KMS-11 (cell line): ENCODE measurements at regions not wholly inside any gene's neighbourhood (a gene's known extent, or its start where the extent isn't known, plus 50 kb on each side); places are given as distances from the start of the nearest gene placed in this dataset.

Source experiments
- H2AFZ ChIP-seq: fragments of 200-600 bp; sonication (generic); 2 replicates; pipeline ENCODE4 v1.6.1; 2016; ENCODE audit warnings: antibody characterized with exemption, mixed run types, low read depth
- H3K27ac ChIP-seq: fragments of 200-600 bp; sonication (generic); 2 replicates; pipeline ENCODE4 v1.6.1; 2016; ENCODE audit warnings: mild to moderate bottlenecking, mixed run types
- H3K27me3 ChIP-seq: fragments of 200-600 bp; sonication (generic); 2 replicates; pipeline ENCODE4 v1.6.1; 2017; ENCODE audit warnings: mild to moderate bottlenecking, low read depth, mixed run types, moderate library complexity; ENCODE audit not compliant: insufficient read depth
- H3K36me3 ChIP-seq: fragments of 200-600 bp; sonication (generic); 2 replicates; pipeline ENCODE4 v1.6.1; 2017; ENCODE audit warnings: mild to moderate bottlenecking, mixed run types; ENCODE audit not compliant: insufficient read depth
- H3K4me1 ChIP-seq: fragments of 200-600 bp; sonication (generic); 2 replicates; pipeline ENCODE4 v1.6.1; 2016; ENCODE audit warnings: mild to moderate bottlenecking, low read depth, mixed run types; ENCODE audit not compliant: poor library complexity, severe bottlenecking
- H3K4me2 ChIP-seq: fragments of 200-600 bp; sonication (generic); 2 replicates; pipeline ENCODE4 v1.7.0; 2016; ENCODE audit warnings: mild to moderate bottlenecking, mixed run types
- H3K4me3 ChIP-seq: fragments of 200-600 bp; sonication (generic); IDR thresholded peaks from 2 replicates; pipeline ENCODE4 v1.6.1; 2017; ENCODE audit warnings: low read depth, low read length, mixed read lengths; ENCODE audit not compliant: insufficient read depth
- H3K79me2 ChIP-seq: fragments of 200-600 bp; sonication (generic); 2 replicates; pipeline ENCODE4 v1.6.1; 2016; ENCODE audit warnings: low read depth, mixed run types; ENCODE audit not compliant: insufficient read depth
- H3K9ac ChIP-seq: fragments of 200-600 bp; sonication (generic); 2 replicates; pipeline ENCODE4 v1.6.1; 2016; ENCODE audit warnings: mild to moderate bottlenecking, mixed run types
- H4K20me1 ChIP-seq: fragments of 200-600 bp; sonication (generic); 2 replicates; pipeline ENCODE4 v1.6.1; 2016; ENCODE audit warnings: mild to moderate bottlenecking, mixed run types; ENCODE audit not compliant: insufficient read depth
- CTCF ChIP-seq: fragments of 200-600 bp; sonication (generic); conservative IDR thresholded peaks from 2 replicates; pipeline ENCODE4 v1.6.1; 2017; ENCODE audit warnings: low read depth, mild to moderate bottlenecking, antibody characterized with exemption, low read length, moderate library complexity, mixed read lengths

GRCh38 chr5:61686491-61687257 is 354.6 kb downstream of the ZSWIM6 start:
- no peaks in the 10 kb centered on the region for H3K27me3 ChIP-seq
- TF ChIP-seq CTCF, result no peak

GRCh38 chr5:61687371-61687770 is 355.3 kb downstream of the ZSWIM6 start:
- H4K20me1 ChIP-seq, result no peaks in the 10 kb centered on the region
- no peak overlapping the region for H3K27ac ChIP-seq
- H3K36me3 ChIP-seq, result no peaks in the 10 kb centered on the region
- H3K27me3 ChIP-seq, result no peaks in the 10 kb centered on the region
- no peak for TF ChIP-seq CTCF
- no peak overlapping the region for H3K4me3 ChIP-seq
- H2AFZ ChIP-seq, result no peak overlapping the region
- no peak overlapping the region for H3K4me2 ChIP-seq
- H3K9ac ChIP-seq, result no peak overlapping the region
- H3K79me2 ChIP-seq, result no peaks in the 10 kb centered on the region
- H3K4me1 ChIP-seq, result no peaks in the 10 kb centered on the region

More at GRCh38 chr5:61686491-61687257, 354.6 kb downstream of the ZSWIM6 start:
- Histone ChIP-seq H3K27ac (no peak overlapping the region), H3K4me3 (no peak overlapping the region), H3K9ac (no peak overlapping the region), H3K79me2 (no peaks in the 10 kb centered on the region), H3K36me3 (no peaks in the 10 kb centered on the region), H3K4me1 (no peaks in the 10 kb centered on the region), H4K20me1 (no peaks in the 10 kb centered on the region), H2AFZ (no peak overlapping the region), H3K4me2 (no peak overlapping the region)

- Histone ChIP-seq H4K20me1 (no peaks in the 10 kb centered on the region), H3K27me3 (no peaks in the 10 kb centered on the region), H3K27ac (no peak overlapping the region), H3K4me2 (no peak overlapping the region), H3K9ac (no peak overlapping the region), H2AFZ (no peak overlapping the region), H3K4me1 (no peaks in the 10 kb centered on the region), H3K79me2 (no peaks in the 10 kb centered on the region), H3K36me3 (no peaks in the 10 kb centered on the region), H3K4me3 (no peak overlapping the region)
- TF ChIP-seq CTCF, result no peak
These were observed 357.2 kb downstream of the ZSWIM6 start for GRCh38 chr5:61689153-61689846.

GRCh38 chr5:61697809-61698558 is 365.9 kb downstream of the ZSWIM6 start:
- Histone ChIP-seq H3K4me1 (no peaks in the 10 kb centered on the region), H3K4me2 (no peak overlapping the region), H4K20me1 (no peaks in the 10 kb centered on the region), H3K4me3 (no peak overlapping the region), H3K27me3 (no peaks in the 10 kb centered on the region), H3K36me3 (no peaks in the 10 kb centered on the region), H2AFZ (no peak overlapping the region), H3K27ac (no peak overlapping the region), H3K79me2 (no peaks in the 10 kb centered on the region), H3K9ac (no peak overlapping the region)
- no peak for TF ChIP-seq CTCF
